Lower leg skin (tissue), 3 donors: ENCODE measurements at regions not wholly inside any gene's neighbourhood (a gene's known extent, or its start where the extent isn't known, plus 50 kb on each side); places are given as distances from the start of the nearest gene placed in this dataset.

Experiments
- POLR2A ChIP-seq, 2 donors: fragments of 450-650 bp; IDR thresholded peaks; one replicate each; pipeline ENCODE4 v1.6.1; 2016 to 2017; ENCODE audit warnings: antibody characterized with exemption in 2 of 2, mild to moderate bottlenecking in 1 of 2, moderate library complexity in 1 of 2
- TF ChIP-seq, protein P1 (sequence below), 3 donors: fragments of 450-650 bp; IDR thresholded peaks; one replicate each; pipeline ENCODE4 v1.5.1; 2016; ENCODE audit warnings: antibody characterized with exemption in 3 of 3, mild to moderate bottlenecking in 3 of 3, moderate library complexity in 2 of 3

DNA sequence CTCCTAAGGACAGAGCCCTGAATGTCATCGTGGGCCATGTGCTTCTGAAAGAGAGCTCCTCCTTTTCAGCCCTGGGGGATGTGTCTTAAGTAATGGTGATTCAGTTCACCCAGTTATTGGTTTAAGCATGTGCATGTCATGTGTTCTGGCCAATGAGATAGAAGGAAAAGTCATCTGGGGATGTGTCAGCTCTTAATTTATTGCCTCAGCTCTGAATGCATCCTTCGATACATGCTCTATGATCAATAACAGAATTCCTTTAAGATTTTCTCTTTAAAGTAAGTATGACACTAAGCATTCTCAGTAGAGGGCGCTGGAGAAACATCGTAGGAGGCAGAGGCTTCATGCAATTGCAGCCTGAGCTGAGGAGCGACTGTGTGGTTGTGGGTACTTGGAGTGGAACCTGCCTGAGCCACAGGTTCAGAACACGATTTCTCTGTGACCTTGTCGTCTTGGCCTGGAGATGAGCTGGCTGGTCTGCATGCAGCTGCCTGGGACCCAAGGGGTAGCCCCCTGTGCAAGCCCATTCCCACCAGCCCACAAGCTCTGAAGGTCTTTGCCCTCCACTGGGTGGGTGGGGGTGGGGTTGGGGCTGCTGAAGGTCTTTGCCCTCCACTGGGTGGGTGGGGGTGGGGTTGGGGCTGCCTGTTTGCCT, 69.5 kb downstream of the C3orf38 start:
- TF ChIP-seq, protein P1, sequence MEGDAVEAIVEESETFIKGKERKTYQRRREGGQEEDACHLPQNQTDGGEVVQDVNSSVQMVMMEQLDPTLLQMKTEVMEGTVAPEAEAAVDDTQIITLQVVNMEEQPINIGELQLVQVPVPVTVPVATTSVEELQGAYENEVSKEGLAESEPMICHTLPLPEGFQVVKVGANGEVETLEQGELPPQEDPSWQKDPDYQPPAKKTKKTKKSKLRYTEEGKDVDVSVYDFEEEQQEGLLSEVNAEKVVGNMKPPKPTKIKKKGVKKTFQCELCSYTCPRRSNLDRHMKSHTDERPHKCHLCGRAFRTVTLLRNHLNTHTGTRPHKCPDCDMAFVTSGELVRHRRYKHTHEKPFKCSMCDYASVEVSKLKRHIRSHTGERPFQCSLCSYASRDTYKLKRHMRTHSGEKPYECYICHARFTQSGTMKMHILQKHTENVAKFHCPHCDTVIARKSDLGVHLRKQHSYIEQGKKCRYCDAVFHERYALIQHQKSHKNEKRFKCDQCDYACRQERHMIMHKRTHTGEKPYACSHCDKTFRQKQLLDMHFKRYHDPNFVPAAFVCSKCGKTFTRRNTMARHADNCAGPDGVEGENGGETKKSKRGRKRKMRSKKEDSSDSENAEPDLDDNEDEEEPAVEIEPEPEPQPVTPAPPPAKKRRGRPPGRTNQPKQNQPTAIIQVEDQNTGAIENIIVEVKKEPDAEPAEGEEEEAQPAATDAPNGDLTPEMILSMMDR (IDR thresholded peaks at IDR 0.05): no peak
- TF ChIP-seq POLR2A (IDR thresholded peaks at IDR 0.05): no peak
